ENCODE measurements at regions not wholly inside any gene's neighbourhood (a gene's known extent, or its start where the extent isn't known, plus 50 kb on each side); places are given as distances from the start of the nearest gene placed in this dataset.

DNA sequence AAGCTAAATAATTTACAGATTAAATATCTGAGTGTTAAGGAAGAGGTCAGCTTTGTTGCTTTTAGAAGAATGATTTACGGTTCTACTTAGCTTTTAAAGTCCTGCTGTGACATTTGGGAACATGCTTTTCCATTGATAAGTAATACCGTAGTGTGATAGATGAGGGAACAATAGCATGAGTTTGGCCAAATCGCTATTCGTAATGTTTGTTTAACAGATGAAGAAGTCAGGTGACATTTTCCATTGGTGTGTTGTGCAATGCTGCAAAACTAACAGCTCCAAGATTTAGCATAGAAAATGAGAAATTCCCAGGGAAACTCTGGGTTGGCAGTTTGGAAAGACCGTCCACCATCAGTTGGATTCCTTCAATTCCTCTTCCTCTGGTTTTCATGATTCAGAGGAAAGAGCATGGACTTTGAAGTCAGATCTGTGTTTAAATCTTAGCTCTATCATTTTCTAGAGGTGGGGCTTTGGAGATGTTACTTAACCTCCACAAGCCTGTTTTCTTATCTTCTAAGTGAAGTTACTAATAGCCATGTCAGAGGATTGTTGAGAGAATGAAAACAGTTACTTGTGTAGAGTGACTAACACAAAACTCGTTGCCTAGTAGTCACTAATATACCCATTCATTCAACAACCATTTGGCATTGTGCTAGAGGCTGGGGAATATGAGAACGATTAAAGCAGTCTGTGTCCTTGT lies 140.4 kb upstream of the BMPER start:
- TF ChIP-seq, protein P1, sequence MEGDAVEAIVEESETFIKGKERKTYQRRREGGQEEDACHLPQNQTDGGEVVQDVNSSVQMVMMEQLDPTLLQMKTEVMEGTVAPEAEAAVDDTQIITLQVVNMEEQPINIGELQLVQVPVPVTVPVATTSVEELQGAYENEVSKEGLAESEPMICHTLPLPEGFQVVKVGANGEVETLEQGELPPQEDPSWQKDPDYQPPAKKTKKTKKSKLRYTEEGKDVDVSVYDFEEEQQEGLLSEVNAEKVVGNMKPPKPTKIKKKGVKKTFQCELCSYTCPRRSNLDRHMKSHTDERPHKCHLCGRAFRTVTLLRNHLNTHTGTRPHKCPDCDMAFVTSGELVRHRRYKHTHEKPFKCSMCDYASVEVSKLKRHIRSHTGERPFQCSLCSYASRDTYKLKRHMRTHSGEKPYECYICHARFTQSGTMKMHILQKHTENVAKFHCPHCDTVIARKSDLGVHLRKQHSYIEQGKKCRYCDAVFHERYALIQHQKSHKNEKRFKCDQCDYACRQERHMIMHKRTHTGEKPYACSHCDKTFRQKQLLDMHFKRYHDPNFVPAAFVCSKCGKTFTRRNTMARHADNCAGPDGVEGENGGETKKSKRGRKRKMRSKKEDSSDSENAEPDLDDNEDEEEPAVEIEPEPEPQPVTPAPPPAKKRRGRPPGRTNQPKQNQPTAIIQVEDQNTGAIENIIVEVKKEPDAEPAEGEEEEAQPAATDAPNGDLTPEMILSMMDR (IDR thresholded peaks at IDR 0.05; ENCODE audit: poor library complexity): no peak
- TF ChIP-seq EZH2phosphoT487 (IDR thresholded peaks at IDR 0.05; ENCODE audit: low read depth, severe bottlenecking, unreplicated experiment): no peak
